Muscle layer of duodenum (tissue), 2 donors: ENCODE measurements at regions not wholly inside any gene's neighbourhood (a gene's known extent, or its start where the extent isn't known, plus 50 kb on each side); places are given as distances from the start of the nearest gene placed in this dataset.

ENCODE experiments used
- H3K27ac ChIP-seq: one replicate; pipeline ENCODE4 v1.7.0; 2013; ENCODE audit warnings: mild to moderate bottlenecking, low read length
- H3K27me3 ChIP-seq: one replicate; pipeline ENCODE4 v1.7.0; 2013; ENCODE audit warnings: low read depth, mild to moderate bottlenecking, control low read depth, low read length
- H3K36me3 ChIP-seq, 2 donors: one replicate each; pipeline ENCODE4 v1.7.0; 2013; ENCODE audit warnings: low read length in 2 of 2, control low read depth in 1 of 2, mild to moderate bottlenecking in 1 of 2; ENCODE audit not compliant: insufficient read depth in 2 of 2, control insufficient read depth in 1 of 2
- H3K4me1 ChIP-seq, 2 donors: one replicate each; pipeline ENCODE4 v1.7.0; 2013; ENCODE audit warnings: low read length in 2 of 2, mild to moderate bottlenecking in 2 of 2, control low read depth in 1 of 2, moderate library complexity in 1 of 2; ENCODE audit not compliant: insufficient read depth in 2 of 2, control insufficient read depth in 1 of 2
- H3K4me3 ChIP-seq, 2 donors: one replicate each; pipeline ENCODE4 v1.7.0; 2013; ENCODE audit warnings: low read length in 2 of 2, low read depth in 1 of 2, mild to moderate bottlenecking in 1 of 2
- H3K9me3 ChIP-seq, 2 donors: one replicate each; pipeline ENCODE4 v1.7.0; 2013; ENCODE audit warnings: low read length in 2 of 2, control low read depth in 1 of 2, mild to moderate bottlenecking in 1 of 2; ENCODE audit not compliant: control insufficient read depth in 1 of 2
- donor health status: healthy.

DNA sequence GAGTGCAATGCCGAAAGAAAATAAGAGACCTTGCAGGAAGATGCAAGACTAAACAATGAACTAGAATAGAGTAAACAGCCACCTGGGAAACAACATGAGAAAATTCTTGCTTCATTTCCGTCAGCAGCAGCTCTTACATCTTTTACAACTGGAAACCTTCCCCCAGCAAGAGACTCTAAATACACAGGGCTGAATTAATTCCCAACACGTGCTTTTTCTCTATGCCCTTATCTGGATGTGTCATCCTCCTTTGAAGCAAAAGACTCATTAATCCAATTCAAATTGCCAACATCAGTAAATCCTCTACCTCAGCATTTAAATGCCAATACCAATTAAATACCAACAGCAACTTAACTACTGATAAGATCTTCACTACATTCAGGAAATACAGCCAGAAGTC lies 99.0 kb upstream of the PDE1C start:
- Histone ChIP-seq H3K9me3 (no peaks in the 10 kb centered on the region), H3K27me3 (no peaks in the 10 kb centered on the region), H3K27ac (no peak overlapping the region), H3K4me3 (no peak overlapping the region), H3K4me1 (no peaks in the 10 kb centered on the region), H3K36me3 (no peaks in the 10 kb centered on the region)

DNA sequence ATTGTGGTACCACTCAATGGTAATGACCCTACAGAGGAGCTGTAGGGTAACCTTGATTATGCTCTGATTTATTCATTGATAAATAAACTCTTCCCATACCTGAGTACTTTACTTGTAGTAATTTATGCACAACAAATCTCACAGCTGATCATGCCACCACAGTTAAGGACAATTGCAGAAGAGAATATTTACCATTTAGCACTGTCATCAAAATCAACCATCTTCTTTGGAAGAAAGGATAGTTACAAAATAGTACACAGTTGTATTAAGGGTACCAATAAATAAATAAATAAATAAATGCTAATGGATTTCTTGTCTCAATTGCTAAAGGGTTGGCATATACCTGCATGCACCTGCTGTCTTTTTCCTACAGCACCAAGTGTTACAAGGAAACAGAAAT lies 97.6 kb upstream of the PDE1C start:
- no peaks in the 10 kb centered on the region for H3K27me3 ChIP-seq
- H3K36me3 ChIP-seq = no peaks in the 10 kb centered on the region
- no peak overlapping the region for H3K4me3 ChIP-seq
- H3K9me3 ChIP-seq = no peaks in the 10 kb centered on the region
- no peak overlapping the region for H3K27ac ChIP-seq
- no peaks in the 10 kb centered on the region for H3K4me1 ChIP-seq

DNA sequence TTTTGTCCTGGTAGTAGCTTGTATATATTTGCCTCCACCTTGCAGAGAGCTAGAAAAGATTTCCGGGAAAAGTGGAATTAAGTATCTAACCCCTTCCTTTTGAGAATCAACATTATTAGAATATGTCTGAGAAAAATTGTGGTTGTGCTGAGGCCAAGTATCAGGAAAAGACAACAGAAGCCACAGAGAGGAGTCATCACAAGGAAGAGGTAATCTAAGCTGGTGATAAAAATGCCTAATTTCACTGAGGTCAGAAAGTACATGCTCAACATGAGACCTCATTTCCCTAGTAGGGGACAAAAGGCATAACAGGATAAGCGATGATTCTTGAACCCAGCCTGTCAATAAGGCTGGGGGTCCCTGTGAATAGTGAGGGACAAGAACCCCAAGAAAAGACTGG lies 97.0 kb upstream of the PDE1C start:
- H3K36me3 ChIP-seq = no peaks in the 10 kb centered on the region
- no peak overlapping the region for H3K27ac ChIP-seq
- no peaks in the 10 kb centered on the region for H3K9me3 ChIP-seq
- no peak overlapping the region for H3K4me3 ChIP-seq
- no peaks in the 10 kb centered on the region for H3K27me3 ChIP-seq
- no peaks in the 10 kb centered on the region for H3K4me1 ChIP-seq

DNA sequence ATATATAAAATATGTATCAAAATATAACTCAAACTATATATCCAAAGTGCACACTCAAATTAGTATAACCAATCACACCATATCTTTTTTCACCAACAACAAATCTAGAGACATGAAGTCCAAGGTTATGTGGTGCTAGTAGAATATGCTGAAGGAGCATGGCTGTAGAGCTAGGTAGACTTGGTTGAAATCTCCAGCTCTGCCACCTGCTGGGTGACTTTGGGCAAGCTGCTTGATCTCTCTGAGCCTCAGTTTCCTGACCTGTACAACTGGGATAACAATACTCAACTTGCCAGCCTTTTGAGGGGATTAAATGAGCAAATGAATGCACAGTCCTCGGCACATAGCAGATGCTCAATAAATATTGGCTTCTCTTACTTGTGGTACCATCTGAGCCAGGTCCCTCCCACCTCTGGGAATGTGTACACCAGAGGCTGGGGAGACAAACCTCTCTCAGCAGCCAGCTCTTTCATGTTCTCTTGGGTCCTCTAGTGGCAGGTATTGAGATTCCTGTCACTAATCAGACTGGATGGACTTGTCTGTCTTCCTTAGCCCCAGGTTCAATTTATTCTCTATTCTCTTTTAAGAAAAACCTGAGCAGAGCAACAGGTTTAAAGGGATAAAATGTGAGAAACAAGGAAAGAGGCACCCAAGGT lies 94.3 kb upstream of the PDE1C start:
- H3K27ac ChIP-seq = no peak overlapping the region
- H3K4me1 ChIP-seq = no peaks in the 10 kb centered on the region
- H3K9me3 ChIP-seq = no peaks in the 10 kb centered on the region

DNA sequence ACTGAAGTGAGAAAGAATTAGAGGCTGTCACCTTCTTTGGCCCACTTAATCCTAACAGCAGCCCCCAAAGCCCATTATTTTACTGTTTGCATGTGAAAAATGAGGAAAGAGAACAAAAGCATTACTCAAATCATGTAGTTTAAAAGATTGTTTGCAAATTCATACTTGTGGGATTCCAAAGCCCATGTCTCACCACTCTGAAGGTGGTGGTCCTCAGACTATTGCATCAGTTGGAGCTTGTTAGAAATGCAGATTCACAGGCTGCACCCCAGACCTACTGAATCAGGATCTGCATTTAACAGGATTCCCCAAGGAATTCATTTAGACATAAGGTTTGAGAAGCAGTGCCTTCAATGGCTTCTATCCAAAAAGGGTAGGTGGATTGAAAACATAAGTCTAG lies 93.7 kb upstream of the PDE1C start:
- no peaks in the 10 kb centered on the region for H3K36me3 ChIP-seq
- no peaks in the 10 kb centered on the region for H3K4me1 ChIP-seq
- no peak overlapping the region for H3K4me3 ChIP-seq
- H3K27ac ChIP-seq = peak overlapping the region; percentile 17
- H3K27me3 ChIP-seq = no peaks in the 10 kb centered on the region
- no peaks in the 10 kb centered on the region for H3K9me3 ChIP-seq

More for the DNA sequence above, 94.3 kb upstream of the PDE1C start:
- no peak overlapping the region for H3K4me3 ChIP-seq
- H3K36me3 ChIP-seq = no peaks in the 10 kb centered on the region
- no peaks in the 10 kb centered on the region for H3K27me3 ChIP-seq

DNA sequence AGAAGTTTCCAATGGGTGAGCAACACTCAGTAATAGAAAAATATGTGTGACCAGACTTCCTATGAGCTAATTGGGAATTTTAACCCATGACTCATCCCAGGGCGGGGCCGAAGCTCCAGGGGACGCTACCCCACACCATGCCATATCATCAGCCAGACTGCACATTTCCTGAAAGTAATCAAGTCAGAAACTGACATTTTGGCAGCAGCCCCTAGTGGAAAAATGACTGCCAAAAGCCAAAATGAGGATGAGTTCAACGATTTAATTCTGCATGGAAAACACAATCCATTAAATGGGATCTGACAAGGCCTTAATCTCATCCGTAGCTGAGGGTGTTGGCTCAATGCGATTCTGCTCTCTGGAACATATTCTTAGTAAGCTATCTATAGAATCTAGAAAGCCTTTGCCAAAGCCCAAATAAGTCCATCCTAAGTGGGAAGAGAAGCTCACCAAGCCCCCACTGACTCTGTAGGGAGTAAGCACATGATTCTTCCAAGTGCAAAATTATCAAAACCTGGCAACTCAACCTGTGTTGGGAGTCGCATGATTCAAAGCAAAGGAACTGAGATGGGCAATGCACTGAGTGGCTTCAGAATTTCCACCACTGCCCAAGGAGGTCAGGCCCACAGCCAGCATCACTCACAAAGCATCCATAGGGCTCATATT lies 93.1 kb upstream of the PDE1C start:
- Histone ChIP-seq H3K27ac (peak overlapping the region; percentile 17), H3K27me3 (no peaks in the 10 kb centered on the region), H3K4me3 (no peak overlapping the region), H3K4me1 (no peaks in the 10 kb centered on the region), H3K9me3 (no peaks in the 10 kb centered on the region), H3K36me3 (no peaks in the 10 kb centered on the region)

DNA sequence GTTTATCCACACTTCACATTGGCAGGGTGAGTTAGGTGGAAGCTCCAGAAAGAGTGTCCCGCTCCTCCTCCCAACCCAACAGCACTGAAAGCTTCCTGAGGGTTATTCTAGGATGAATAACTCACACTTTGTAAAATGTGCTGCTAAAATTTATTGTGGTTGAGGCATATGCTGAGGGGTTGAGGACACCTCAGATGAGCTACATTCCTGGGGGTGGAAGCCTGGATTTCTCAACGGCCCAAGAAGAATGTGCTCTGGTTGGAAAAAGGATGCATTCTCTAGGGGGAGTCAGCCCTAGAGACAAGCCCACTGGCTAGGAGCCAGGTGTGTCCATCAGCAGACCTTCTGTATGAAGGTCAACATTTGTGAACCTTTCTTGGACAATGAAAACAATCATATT lies 91.5 kb upstream of the PDE1C start:
- H3K4me3 ChIP-seq = no peak overlapping the region
- H3K4me1 ChIP-seq = no peaks in the 10 kb centered on the region
- no peaks in the 10 kb centered on the region for H3K27me3 ChIP-seq
- no peak overlapping the region for H3K27ac ChIP-seq
- H3K36me3 ChIP-seq = no peaks in the 10 kb centered on the region
- no peaks in the 10 kb centered on the region for H3K9me3 ChIP-seq

DNA sequence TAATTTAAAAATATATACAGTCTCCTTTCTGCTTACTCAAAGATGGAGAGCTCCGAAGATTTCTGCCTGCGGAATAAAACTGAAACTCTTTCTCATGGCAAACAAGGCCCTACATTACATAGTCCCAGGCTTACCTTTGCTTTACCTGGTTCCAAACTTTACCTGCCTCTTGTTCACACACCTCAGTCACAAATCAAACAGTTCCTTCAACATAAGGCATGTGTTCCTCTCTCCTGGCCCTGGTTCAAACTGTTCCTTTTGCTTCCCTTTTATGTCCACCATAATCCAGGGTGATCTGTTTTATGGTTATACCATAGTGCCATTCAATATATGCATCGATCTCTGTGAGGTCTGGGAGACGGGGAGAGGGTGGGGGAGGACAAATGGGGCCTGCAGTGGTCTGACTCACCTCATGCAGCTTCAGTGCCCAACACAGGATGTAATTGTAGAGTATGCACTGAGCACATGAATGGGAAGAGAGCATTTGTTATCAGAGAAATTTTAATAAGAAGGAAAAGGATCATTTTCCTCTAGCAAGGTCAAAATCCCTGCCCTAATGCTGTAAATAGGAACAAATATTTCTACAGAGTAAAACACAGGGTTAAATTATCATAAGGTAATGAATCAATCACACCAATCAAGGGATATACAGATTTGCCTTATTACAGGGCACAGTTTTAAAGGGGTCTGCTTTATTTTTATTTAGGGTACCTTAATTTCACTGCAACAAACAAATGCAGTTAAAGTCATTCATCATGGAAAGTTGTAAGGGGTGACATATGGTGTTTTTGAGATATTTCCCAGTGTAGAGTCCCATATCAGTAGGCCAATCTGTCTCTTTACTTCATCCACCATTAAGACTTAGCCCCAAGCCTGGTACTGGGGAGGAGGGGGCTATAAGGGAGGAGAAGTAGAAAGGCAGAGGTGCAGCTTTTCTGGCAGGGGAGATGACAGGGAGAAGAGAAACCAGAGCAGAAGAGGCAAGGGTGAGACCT lies 88.8 kb upstream of the PDE1C start:
- no peaks in the 10 kb centered on the region for H3K27me3 ChIP-seq
- no peaks in the 10 kb centered on the region for H3K9me3 ChIP-seq
- H3K36me3 ChIP-seq = no peaks in the 10 kb centered on the region
- no peak overlapping the region for H3K27ac ChIP-seq
- no peaks in the 10 kb centered on the region for H3K4me1 ChIP-seq
- no peak overlapping the region for H3K4me3 ChIP-seq

DNA sequence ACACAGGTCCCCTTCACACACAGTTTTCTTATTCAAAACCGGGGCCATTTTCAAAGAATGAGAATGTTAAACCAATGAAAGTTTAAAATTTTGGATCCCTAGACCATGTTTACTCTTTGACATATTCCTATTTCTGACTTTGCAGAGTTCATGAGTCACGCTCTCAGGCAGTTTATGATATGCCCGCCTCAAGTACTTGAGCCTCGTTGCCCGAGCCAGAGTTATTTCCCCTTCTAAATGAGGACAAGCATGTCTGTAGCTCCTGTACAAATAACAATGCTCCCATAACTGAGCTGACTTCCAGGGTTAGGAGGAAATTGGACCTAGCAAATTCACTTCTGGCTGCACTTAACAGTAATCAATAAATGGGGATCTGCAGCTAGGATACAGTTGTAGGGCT lies 87.9 kb upstream of the PDE1C start:
- Histone ChIP-seq H3K4me1 (no peaks in the 10 kb centered on the region), H3K9me3 (no peaks in the 10 kb centered on the region), H3K36me3 (no peaks in the 10 kb centered on the region), H3K4me3 (no peak overlapping the region), H3K27me3 (no peaks in the 10 kb centered on the region), H3K27ac (no peak overlapping the region)

DNA sequence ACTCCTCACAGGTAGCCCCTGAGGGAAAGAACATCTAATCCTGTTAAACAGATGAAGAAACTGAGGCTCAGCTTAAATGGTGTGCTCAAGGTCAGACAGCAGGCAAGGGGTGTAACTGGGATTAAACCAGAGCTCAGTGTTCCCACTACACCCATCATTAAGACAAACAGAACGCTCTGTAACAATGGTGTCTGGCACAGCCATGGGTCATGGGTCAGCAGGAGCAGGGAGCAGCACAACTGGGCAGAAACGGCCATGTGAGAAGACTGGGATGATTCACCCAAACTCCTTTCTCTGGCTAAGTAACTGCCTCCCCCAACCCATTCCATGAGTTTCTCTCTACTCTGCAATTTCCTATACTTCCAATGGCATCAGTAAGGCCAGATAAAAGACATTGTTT lies 85.5 kb upstream of the PDE1C start:
- H3K4me3 ChIP-seq = no peak overlapping the region
- no peaks in the 10 kb centered on the region for H3K9me3 ChIP-seq
- H3K36me3 ChIP-seq = no peaks in the 10 kb centered on the region
- H3K27ac ChIP-seq = no peak overlapping the region
- H3K27me3 ChIP-seq = no peaks in the 10 kb centered on the region
- H3K4me1 ChIP-seq = no peaks in the 10 kb centered on the region

DNA sequence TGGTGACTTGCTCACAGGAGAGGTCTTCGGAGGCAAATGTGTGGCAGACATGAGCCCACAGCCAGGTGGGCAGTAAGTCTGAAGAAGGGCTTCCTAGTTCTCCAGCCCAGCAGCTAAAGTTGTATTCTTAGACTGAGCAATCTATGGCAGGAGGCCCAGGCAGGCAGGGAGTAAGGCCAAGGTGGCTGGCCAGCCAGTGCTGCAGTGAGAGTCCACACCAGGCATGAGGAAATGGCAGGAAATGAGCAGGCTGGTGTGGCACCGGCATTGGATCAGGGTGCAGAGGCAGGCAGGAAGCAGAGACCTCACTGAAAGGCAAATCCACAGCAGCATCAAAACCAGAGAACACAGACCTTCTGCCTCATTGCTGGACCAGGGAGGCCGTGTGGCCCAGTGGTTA lies 84.6 kb upstream of the PDE1C start:
- Histone ChIP-seq H3K36me3 (no peaks in the 10 kb centered on the region), H3K27me3 (no peaks in the 10 kb centered on the region), H3K4me1 (no peaks in the 10 kb centered on the region), H3K4me3 (no peak overlapping the region), H3K27ac (no peak overlapping the region), H3K9me3 (no peaks in the 10 kb centered on the region)
